Esophagus mucosa (tissue), 1 donor: ENCODE measurements at regions not wholly inside any gene's neighbourhood (a gene's known extent, or its start where the extent isn't known, plus 50 kb on each side); places are given as distances from the start of the nearest gene placed in this dataset.

Experiments
- ATAC-seq: fragments of 200-7000 bp; cut with Tn5 transposase; one replicate; pipeline ENCODE4 v1.9.1; 2020
- donor health status: DM: yes; HTN: yes; CAD: no.

GRCh38 chr10:129096065-129096984 is 370.7 kb upstream of the MGMT start:
- ATAC-seq = no peak

GRCh38 chr10:129097776-129098330 is 369.2 kb upstream of the MGMT start:
- no peak for ATAC-seq

- no peak for ATAC-seq
Measured at GRCh38 chr10:129098517-129098916, 368.5 kb upstream of the MGMT start.

GRCh38 chr10:129099486-129099885 is 367.6 kb upstream of the MGMT start:
- no peak for ATAC-seq

GRCh38 chr10:129099992-129100391 is 367.0 kb upstream of the MGMT start:
- ATAC-seq = no peak

- ATAC-seq = no peak
Measured at GRCh38 chr10:129101232-129101980, 365.6 kb upstream of the MGMT start.

- ATAC-seq = no peak
Measured at GRCh38 chr10:129102906-129103693, 363.9 kb upstream of the MGMT start.

GRCh38 chr10:129104266-129105045 is 362.6 kb upstream of the MGMT start:
- ATAC-seq = no peak

- ATAC-seq = no peak
Measured at GRCh38 chr10:129105266-129105665, 361.8 kb upstream of the MGMT start.

GRCh38 chr10:129106314-129106713 is 360.7 kb upstream of the MGMT start:
- no peak for ATAC-seq

GRCh38 chr10:129107525-129107924 is 359.5 kb upstream of the MGMT start:
- ATAC-seq = no peak

- ATAC-seq = no peak
Measured at GRCh38 chr10:129108378-129108777, 358.7 kb upstream of the MGMT start.

GRCh38 chr10:129108994-129109393 is 358.0 kb upstream of the MGMT start:
- ATAC-seq = no peak

- ATAC-seq = no peak
Measured at GRCh38 chr10:129110780-129111179, 356.3 kb upstream of the MGMT start.

- ATAC-seq = no peak
Measured at GRCh38 chr10:129111922-129112321, 355.1 kb upstream of the MGMT start.

GRCh38 chr10:129114588-129114987 is 352.5 kb upstream of the MGMT start:
- no peak for ATAC-seq

GRCh38 chr10:129116371-129116770 is 350.7 kb upstream of the MGMT start:
- ATAC-seq = no peak

- ATAC-seq = no peak
Measured at GRCh38 chr10:129120441-129120840, 346.6 kb upstream of the MGMT start.

GRCh38 chr10:129122846-129123245 is 344.2 kb upstream of the MGMT start:
- ATAC-seq = no peak

GRCh38 chr10:129123428-129123827 is 343.6 kb upstream of the MGMT start:
- ATAC-seq = no peak

- no peak for ATAC-seq
Measured at GRCh38 chr10:129126982-129127381, 340.1 kb upstream of the MGMT start.
